Endodermal cell (in vitro differentiated cells): ENCODE measurements at regions not wholly inside any gene's neighbourhood (a gene's known extent, or its start where the extent isn't known, plus 50 kb on each side); places are given as distances from the start of the nearest gene placed in this dataset.

Experiments used
- DNase-seq: peaks from one replicate; pipeline ENCODE4 v3.0.0-alpha.2; 2017
- H3K27ac ChIP-seq: 2 replicates; pipeline ENCODE4 v1.5.1; 2013; ENCODE audit warnings: mild to moderate bottlenecking, low read depth, low read length, moderate library complexity
- H3K27me3 ChIP-seq: 2 replicates; pipeline ENCODE4 v1.6.1; 2013; ENCODE audit warnings: mild to moderate bottlenecking, low read length, moderate library complexity; ENCODE audit not compliant: insufficient read depth, control insufficient read depth, poor library complexity, severe bottlenecking
- H3K36me3 ChIP-seq: 2 replicates; pipeline ENCODE4 v1.7.0; 2013; ENCODE audit warnings: mild to moderate bottlenecking, low read length, moderate library complexity; ENCODE audit not compliant: control insufficient read depth, insufficient read depth
- H3K4me1 ChIP-seq: one replicate; pipeline ENCODE4 v1.7.0; 2013; ENCODE audit warnings: low read length; ENCODE audit not compliant: control insufficient read depth, insufficient read depth
- H3K4me3 ChIP-seq: 2 replicates; pipeline ENCODE4 v1.5.1; 2013; ENCODE audit warnings: mild to moderate bottlenecking, low read length, moderate library complexity
- H3K9ac ChIP-seq: 2 replicates; pipeline ENCODE4 v1.6.1; 2013; ENCODE audit warnings: mild to moderate bottlenecking, low read length, moderate library complexity; ENCODE audit not compliant: poor library complexity, severe bottlenecking; ENCODE audit errors: extremely low read depth
- H3K9me3 ChIP-seq: 2 replicates; pipeline ENCODE4 v1.6.1; 2013; ENCODE audit warnings: mild to moderate bottlenecking, low read length, moderate library complexity; ENCODE audit not compliant: control insufficient read depth
- H3K27ac Mint-ChIP-seq: 2 replicates; pipeline ENCODE4 v1.8.0; 2020; ENCODE audit warnings: mixed read lengths
- H3K27me3 Mint-ChIP-seq: 2 replicates; pipeline ENCODE4 v1.8.0; 2021; ENCODE audit warnings: mild to moderate bottlenecking, mixed read lengths; ENCODE audit not compliant: insufficient read depth
- H3K36me3 Mint-ChIP-seq: 2 replicates; pipeline ENCODE4 v1.8.0; 2020; ENCODE audit warnings: low read depth, mixed read lengths
- H3K4me1 Mint-ChIP-seq: 2 replicates; pipeline ENCODE4 v1.8.0; 2020; ENCODE audit warnings: mixed read lengths
- H3K4me3 Mint-ChIP-seq: 2 replicates; pipeline ENCODE4 v1.8.0; 2020; ENCODE audit warnings: mild to moderate bottlenecking, moderate library complexity, mixed read lengths
- H3K9me3 Mint-ChIP-seq: 2 replicates; pipeline ENCODE4 v1.8.0; 2020; ENCODE audit warnings: mild to moderate bottlenecking, mixed read lengths
- CTCF ChIP-seq: fragments of 200-600 bp; sonication (generic); conservative IDR thresholded peaks from 2 replicates; pipeline ENCODE4 v1.5.0; 2021; ENCODE audit warnings: antibody characterized with exemption, mild to moderate bottlenecking
- WGBS, 2 experiments: methylation state at CpG; one replicate each; pipeline versions ENCODE4 v1.1.5 to v1.1.7; 2013; ENCODE audit warnings: missing lambda C conversion rate in 2 of 2, mixed read lengths in 1 of 2; ENCODE audit not compliant: insufficient coverage in 1 of 2, insufficient read length in 1 of 2; 5-methylcytosine and 5-hydroxymethylcytosine counted together

GRCh38 chr3:162678941-162679340, 1182.3 kb downstream of the OTOL1 start:
- H3K27me3 ChIP-seq = no peaks in the 10 kb centered on the region
- no peaks in the 10 kb centered on the region for H3K9me3 ChIP-seq
- no peak overlapping the region for H3K9ac ChIP-seq
- no peak overlapping the region for H3K4me3 ChIP-seq
- Mint-ChIP-seq H3K27me3 (no peaks in the 10 kb centered on the region), H3K4me3 (no peak overlapping the region), H3K4me1 (no peaks in the 10 kb centered on the region), H3K27ac (no peak overlapping the region), H3K36me3 (no peaks in the 10 kb centered on the region), H3K9me3 (no peaks in the 10 kb centered on the region)
- 90 to 93% methylated on average over 2 of the region's 2 CpGs for WGBS, 2 experiments
- peak overlapping the region; percentile 68 for H3K27ac ChIP-seq
- no peak for TF ChIP-seq CTCF
- H3K36me3 ChIP-seq = no peaks in the 10 kb centered on the region
- no peaks in the 10 kb centered on the region for H3K4me1 ChIP-seq
- DNase-seq = no peak

GRCh38 chr3:162684260-162684659, 1187.7 kb downstream of the OTOL1 start:
- no peak overlapping the region for H3K27ac Mint-ChIP-seq
- no peak for DNase-seq
- 60 to 61% methylated on average over 3 of the region's 3 CpGs for WGBS, 2 experiments
- no peak for TF ChIP-seq CTCF
- no peak overlapping the region for H3K4me3 Mint-ChIP-seq
- H3K36me3 Mint-ChIP-seq = no peaks in the 10 kb centered on the region
- H3K9me3 ChIP-seq = no peaks in the 10 kb centered on the region
- H3K27ac ChIP-seq = no peak overlapping the region
- no peak overlapping the region for H3K4me3 ChIP-seq
- H3K36me3 ChIP-seq = no peaks in the 10 kb centered on the region
- no peaks in the 10 kb centered on the region for H3K27me3 ChIP-seq
- no peaks in the 10 kb centered on the region for H3K4me1 Mint-ChIP-seq
- H3K4me1 ChIP-seq = no peaks in the 10 kb centered on the region
- H3K27me3 Mint-ChIP-seq = no peaks in the 10 kb centered on the region
- H3K9ac ChIP-seq = no peak overlapping the region
- H3K9me3 Mint-ChIP-seq = no peaks in the 10 kb centered on the region

GRCh38 chr3:162699291-162699690, 1202.7 kb downstream of the OTOL1 start:
- Histone ChIP-seq H3K4me3 (no peak overlapping the region), H3K4me1 (no peaks in the 10 kb centered on the region), H3K36me3 (no peaks in the 10 kb centered on the region), H3K27ac (no peak overlapping the region), H3K9me3 (peaks cover 4% of the 10 kb centered on the region), H3K27me3 (no peaks in the 10 kb centered on the region), H3K9ac (no peak overlapping the region)
- no peak overlapping the region for H3K27ac Mint-ChIP-seq
- peaks cover 6% of the 10 kb centered on the region for H3K36me3 Mint-ChIP-seq
- no peaks in the 10 kb centered on the region for H3K4me1 Mint-ChIP-seq
- H3K27me3 Mint-ChIP-seq = no peaks in the 10 kb centered on the region
- WGBS, 2 experiments = 100% methylated on average over 1 of the region's 1 CpG; no CpG with 5 or more reads in 1 of the 2 experiments
- peaks cover 12% of the 10 kb centered on the region for H3K9me3 Mint-ChIP-seq
- no peak overlapping the region for H3K4me3 Mint-ChIP-seq
- TF ChIP-seq CTCF = no peak
- DNase-seq = no peak
